Stimulated activated CD8-positive, alpha-beta memory T cell treated with anti-CD3 and anti-CD28 coated beads, Interleukin-7, amount 100 ng/mL, for 1 hour (primary cell): ENCODE measurements at regions not wholly inside any gene's neighbourhood (a gene's known extent, or its start where the extent isn't known, plus 50 kb on each side); places are given as distances from the start of the nearest gene placed in this dataset.
"Not testable (repeated sequence)": the region's sequence is repeated elsewhere in the genome, so short reads cannot be mapped to it uniquely, and the experiment has no call there.

Source experiments
- DNase-seq, 2 donors: peaks; one replicate each; pipeline ENCODE4 v3.0.0-alpha.2; 2020; ENCODE audit warnings: low read depth in 2 of 2

DNA sequence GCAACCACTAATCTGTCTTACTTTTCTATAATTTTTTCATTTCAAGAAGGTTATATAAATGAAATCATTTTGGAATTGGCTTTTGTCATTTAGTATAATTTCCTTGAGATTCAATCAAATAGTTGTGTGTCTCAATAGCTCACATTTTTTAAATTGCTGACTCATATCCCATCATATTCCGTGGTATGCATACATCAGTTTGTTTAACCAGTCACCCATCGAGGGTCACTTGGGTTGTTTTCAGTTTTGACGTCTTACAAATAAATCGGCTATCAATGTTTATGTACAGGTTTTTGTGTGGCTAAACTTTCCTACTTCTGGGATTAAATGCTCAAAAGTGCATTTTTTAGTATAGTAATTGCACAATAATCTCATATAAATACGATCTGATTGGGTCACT lies 185.5 kb downstream of the TAF11L14 start:
- no peak for DNase-seq

DNA sequence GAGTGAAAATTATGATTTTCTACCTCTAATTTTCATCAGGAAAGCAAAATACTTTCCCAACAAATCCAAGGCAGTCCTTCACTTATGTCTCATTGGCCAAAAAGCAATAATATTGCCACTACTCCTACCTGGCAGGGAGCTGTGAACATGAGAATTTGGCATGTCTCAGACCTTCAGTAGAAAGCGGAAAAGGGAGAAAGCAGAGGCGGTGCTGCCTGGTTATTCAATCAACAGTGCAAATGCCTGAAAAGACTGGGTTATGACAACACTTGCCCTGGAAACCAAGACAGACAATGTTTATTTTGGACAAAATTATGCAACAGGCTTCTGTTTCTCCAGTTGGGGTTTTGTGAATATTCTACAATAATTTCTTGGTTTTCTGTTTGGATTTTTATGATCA lies 194.4 kb downstream of the TAF11L14 start:
- DNase-seq, result no peak

- no peak for DNase-seq
These were observed 195.2 kb downstream of the TAF11L14 start for GRCh38 chr5:17829456-17829855.

DNA sequence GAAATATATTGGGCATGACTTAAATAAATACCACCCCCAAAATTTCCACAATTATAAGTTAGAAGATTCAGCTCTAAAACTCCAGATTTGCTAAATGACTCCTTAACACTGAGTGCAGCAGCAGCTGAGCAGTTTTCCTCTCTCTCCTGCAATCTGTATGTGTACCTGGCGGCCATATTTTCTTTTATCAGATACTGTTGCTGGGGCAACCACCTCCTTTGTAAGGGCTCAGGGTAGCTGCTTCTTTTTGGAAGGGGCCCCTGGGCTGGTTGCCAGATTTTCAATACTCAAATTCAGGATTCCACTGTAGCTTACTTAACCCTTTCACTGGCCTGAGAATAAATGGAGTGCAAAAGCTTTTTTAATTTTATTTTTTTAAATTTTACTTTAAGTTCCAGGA lies 197.0 kb downstream of the TAF11L14 start:
- no peak for DNase-seq

DNA sequence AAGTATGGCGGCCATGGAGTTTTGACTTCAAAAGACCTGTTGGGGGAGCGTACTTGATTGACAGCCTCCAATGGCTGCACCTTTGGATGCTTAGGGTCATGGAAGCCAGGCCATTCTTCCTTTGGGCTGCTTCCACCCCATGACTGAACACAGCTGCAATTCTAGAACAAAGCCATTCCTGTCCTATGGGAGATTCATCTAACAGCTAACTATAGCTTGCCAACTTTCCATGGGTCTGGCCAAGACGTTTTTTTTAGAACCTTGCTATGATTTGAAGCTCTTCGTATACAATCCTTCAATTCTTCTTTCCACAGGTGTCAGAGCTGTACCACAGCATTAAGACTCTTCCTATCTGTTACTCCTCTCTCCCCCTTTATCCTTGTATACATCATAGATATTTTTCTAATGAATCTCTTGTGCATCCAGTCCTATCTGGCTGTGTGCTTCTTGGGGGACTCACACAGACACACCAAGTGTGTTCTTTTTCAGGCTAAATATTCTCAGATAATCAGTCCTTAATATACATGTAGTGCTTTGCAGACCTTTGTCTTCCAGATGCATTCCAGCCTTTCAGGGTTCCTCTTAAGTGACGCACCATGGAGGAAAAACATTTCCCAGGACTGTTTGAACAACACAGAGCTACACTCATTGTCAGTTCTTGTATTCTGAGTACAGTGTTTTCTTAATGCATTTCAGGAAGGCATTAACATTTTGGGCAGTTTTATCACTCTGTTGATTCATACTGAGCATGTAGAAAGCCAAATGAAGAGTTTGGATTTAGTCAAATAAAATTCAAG lies 198.9 kb downstream of the TAF11L14 start:
- no peak for DNase-seq

DNA sequence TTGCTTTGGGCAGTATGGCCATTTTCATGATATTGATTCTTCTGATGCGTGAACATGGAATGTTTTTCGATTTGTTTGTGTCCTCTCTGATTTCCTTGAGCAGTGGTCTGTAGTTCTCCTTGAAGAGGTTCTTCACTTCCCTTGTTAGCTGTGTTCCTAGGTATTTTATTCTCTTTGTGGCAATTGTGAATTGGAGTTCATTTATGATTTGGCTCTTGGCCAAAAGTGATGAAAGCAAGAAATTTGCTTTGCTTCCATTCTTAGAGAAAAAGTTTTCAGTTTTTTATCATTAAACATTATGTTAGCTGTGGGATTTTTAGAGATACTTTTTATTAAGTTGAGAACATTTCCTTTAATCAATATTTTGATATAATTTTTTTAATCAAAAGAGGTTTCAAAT lies 203.5 kb downstream of the TAF11L14 start:
- DNase-seq, result no peak

- no peak for DNase-seq
These were observed 204.2 kb downstream of the TAF11L14 start for GRCh38 chr5:17838469-17838868.

DNA sequence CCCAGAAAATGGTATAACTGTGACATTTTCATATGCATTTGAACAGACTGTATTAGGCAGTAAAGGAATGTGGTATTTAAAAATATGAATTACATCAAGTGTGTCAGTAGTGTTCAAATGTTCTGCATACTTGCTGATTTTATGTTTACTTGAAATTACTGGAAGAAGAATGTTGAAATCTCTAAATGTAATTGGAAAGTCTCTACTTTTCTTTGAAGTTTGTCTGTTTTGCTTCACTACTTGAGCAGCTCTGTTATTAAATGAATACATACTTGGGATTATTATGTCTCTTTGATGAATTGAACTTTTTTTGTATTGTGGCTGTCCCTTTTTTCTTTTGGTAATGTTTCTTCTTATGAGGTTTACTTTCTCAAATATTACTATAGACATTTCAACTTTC lies 205.6 kb downstream of the TAF11L14 start:
- no peak for DNase-seq

- DNase-seq, result no peak
These were observed 212.2 kb downstream of the TAF11L14 start for GRCh38 chr5:17846496-17846895.

DNA sequence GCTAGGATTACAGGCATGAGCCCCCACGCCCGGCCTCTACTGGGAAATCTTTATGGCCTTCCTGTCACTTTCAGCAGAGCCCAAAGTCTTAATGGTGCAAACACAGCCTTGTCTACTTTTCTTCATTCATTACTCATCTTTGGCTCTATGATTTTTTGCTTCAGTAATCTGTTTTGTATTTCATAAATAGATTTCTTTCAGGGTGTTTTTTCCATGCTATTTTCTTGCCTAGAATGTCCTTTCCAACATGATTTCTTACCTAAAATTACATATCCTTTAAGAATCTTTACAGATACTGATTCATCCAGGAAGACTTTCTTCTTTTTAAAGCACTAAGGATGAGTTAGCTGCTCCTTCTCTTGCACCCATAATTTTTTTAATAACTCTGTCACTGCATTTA lies 213.0 kb downstream of the TAF11L14 start:
- no peak for DNase-seq

DNA sequence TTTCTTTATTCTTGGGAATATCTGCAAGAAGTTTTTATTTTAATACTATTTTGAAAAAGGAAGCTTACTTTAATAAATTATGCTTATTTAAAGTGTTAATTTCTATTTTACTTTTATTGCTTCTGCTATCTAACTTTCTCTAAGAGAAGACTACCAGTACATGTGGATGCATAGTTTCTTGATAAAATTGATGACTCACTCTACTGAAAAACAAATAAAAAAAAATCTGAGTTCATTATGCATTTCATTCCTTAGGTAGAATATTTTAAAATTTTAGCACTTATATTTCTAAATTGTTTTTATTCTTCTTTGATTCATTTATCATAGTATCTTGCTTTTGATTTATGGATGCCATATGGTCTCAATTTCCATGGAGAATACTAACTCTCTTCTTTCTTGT lies 217.9 kb downstream of the TAF11L14 start:
- no peak for DNase-seq

DNA sequence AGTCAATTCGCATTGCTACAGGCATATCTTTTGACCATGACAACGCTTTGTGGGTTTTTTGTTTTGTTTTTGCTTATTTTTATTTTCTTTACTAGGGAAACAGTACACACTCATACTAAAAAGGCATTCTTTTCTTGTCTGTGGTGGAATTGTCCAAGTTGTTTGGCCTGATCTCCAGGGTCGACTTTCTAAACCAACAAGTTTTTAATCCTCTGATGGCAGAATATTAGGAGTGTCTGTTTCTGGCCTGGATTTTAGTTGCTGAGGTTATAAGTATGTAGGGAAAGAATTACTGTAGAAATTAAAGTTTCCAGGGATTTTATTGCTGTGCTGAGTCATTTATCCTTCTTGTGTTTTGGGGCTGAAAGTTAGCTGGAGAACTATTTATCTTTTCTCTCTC lies 218.5 kb downstream of the TAF11L14 start:
- DNase-seq, result no peak

GRCh38 chr5:17854901-17855300 lies 220.6 kb downstream of the TAF11L14 start:
- DNase-seq, result no peak

- no peak for DNase-seq
These were observed 226.5 kb downstream of the TAF11L14 start for GRCh38 chr5:17860660-17861315.

DNA sequence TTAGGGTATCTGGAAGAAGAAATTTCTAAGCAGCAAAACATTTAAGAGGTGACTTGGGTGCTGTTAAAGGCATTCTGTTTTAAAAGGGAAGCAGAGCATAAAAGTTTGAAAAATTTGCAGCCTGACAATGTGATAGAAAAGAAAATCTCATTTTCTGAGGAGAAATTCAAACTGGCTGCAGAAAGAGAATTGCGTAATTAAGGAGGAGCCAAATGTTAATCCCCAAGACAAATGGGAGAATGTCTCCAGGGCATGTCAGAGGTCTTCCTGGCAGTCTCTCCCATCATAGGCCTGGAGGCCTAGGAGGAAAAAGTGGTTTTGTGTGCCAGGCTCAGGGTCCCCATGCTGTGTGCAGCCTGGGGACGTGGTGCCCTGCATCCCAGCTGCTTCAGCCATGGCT lies 230.6 kb downstream of the TAF11L14 start:
- DNase-seq, result not testable (repeated sequence)

DNA sequence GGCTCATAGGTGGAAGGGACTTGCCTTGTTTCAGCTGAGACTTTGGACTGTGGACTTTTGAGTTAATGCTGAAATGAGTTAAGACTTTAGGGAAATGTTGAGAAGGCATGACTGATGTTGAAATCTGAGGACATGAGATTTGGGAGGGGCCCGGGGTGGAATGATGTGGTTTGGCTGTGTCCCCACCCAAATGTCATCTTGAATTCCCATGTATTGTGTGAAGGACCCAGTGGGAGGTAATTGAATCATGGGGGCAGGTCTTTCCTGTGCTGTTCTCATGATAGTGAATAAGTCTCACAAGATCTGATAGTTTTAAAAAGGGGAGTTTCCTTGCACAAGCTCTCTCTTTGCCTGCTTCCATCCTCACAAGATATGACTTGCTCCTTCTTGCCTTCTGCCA lies 231.7 kb downstream of the TAF11L14 start:
- not testable (repeated sequence) for DNase-seq

DNA sequence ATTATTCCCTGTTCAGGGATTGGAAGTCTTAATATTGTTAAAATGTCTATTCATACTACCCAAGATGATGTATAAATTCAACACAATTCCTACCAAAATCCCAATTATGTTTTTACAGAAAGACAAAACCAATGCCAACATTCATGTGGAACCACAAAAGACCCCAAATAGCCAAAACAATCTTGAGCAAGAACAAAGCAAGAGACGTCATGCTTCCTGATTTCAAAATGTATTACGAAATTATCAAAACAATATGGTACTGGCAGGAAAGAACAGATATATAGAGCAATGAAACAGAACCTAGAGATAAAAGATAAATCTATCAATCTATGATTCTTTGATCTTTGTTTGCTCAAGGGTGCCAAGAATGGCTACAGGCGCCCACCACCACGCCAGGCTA lies 237.9 kb downstream of the TAF11L14 start:
- no peak for DNase-seq

- no peak for DNase-seq
These were observed 244.3 kb downstream of the TAF11L14 start for GRCh38 chr5:17878541-17878940.

GRCh38 chr5:17879276-17879675 lies 245.0 kb downstream of the TAF11L14 start:
- DNase-seq, result no peak

GRCh38 chr5:17880869-17881268 lies 246.6 kb downstream of the TAF11L14 start:
- DNase-seq, result no peak

- no peak for DNase-seq
These were observed 248.7 kb downstream of the TAF11L14 start for GRCh38 chr5:17882760-17883488.

GRCh38 chr5:17888155-17888554 lies 253.9 kb downstream of the TAF11L14 start:
- DNase-seq, result no peak

- DNase-seq, result no peak
These were observed 256.2 kb downstream of the TAF11L14 start for GRCh38 chr5:17890501-17890900.
